NCI-H187 treated with DMSO at 0.1 percent for 48 hours (cell line): ENCODE measurements at regions not wholly inside any gene's neighbourhood (a gene's known extent, or its start where the extent isn't known, plus 50 kb on each side); places are given as distances from the start of the nearest gene placed in this dataset.

ENCODE experiments used
- DNase-seq: peaks from one replicate; lab custom pipeline; 2025; lab: John Stamatoyannopoulos, UW

- no peak for DNase-seq
Observed at GRCh38 chr11:95387325-95387724, 156.3 kb upstream of the SESN3 start.

GRCh38 chr11:95385577-95385976 is 154.6 kb upstream of the SESN3 start:
- no peak for DNase-seq

DNA sequence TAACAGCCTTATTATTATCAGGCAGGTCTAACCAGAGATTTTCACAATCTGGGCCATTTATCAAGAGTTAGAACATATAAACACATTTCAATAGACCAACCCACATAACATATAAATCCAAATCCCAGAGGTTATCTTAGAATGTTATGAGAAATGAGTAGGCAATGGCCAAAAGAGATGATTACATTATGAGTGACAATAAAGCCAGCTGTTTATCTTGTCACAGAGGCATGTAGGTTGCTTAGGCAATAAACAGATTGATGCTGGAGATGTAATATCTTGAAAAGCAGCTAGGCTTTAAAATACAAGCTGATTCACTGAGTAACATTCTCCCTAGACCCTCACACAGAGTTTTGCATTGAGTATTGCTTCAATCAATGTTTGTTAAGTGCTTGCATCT is 148.5 kb upstream of the SESN3 start:
- no peak for DNase-seq

GRCh38 chr11:95378789-95379188 is 147.8 kb upstream of the SESN3 start:
- no peak for DNase-seq

- DNase-seq = no peak
Observed at GRCh38 chr11:95378111-95378510, 147.1 kb upstream of the SESN3 start.

GRCh38 chr11:95375886-95376285 is 144.9 kb upstream of the SESN3 start:
- no peak for DNase-seq

- DNase-seq = no peak
Observed at GRCh38 chr11:95375451-95375850, 144.4 kb upstream of the SESN3 start.

- DNase-seq = no peak
Observed at GRCh38 chr11:95374105-95374504, 143.1 kb upstream of the SESN3 start.

- no peak for DNase-seq
Observed at GRCh38 chr11:95373241-95373640, 142.2 kb upstream of the SESN3 start.

DNA sequence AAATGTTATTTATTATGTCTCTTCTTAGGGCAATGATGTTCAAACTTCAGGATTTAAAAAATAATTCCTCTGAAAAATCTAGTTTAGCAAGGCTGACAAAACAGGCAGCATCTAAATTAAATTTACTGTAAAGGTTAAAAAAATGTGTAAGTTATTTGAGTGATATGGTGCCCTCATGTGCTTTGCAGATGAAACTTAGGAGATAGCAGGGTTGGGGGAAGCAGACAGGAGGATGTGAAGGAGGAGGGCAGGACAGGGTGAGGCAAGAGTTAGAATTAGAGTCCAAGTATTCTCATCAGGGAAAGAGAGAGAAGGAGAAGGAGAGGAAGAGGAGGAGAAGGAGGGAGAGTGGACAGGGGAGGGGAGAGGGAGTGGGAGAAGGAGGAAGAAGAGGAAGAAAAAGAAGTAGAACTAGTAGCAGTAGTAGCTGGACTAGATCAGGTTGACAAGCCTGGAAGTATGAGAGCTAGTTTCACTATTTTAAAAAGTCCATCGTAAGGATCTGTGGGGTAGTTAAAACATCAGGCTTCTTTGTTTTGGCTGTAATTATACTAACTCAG is 141.2 kb upstream of the SESN3 start:
- no peak for DNase-seq

DNA sequence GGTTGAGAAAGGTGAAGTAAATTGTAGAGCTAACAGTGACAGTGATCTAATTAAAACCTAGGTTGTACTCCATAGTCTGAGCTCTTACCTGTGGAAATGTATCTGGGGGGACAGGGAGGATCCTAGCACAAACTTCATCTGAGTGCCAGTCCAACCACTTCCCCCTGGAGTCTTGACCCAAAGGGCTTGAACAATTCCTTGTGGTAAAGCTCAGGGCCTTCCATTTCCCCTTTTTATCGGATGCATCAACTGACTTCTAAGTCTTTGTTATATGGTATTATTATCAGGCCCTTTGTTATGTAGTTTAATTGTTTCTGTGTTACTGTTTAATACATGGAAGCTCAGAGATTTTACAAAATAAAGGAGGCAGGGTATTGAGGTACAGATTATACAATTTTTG is 140.2 kb upstream of the SESN3 start:
- DNase-seq = no peak

GRCh38 chr11:95367726-95368125 is 136.7 kb upstream of the SESN3 start:
- DNase-seq = no peak

DNA sequence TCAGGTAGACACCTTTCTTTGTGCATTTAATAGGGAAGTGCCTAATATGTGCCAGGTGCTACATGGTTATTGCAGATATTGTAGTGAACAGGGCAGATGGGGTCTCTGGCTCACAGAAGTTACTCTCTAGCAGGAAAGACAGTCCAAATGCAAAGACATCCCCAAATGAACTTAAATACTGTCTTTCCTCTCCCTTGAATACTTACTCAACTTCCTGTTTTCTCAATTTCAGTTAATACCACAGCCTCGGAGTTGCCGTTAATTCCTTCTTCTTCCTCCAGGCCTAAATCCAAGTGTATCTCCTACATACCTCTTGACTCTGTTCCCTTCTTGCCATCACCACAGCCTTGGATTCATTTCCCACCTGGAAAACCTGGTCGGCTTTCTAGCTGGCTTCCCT is 134.3 kb upstream of the SESN3 start:
- DNase-seq = no peak

GRCh38 chr11:95364324-95365295 is 133.6 kb upstream of the SESN3 start:
- no peak for DNase-seq

DNA sequence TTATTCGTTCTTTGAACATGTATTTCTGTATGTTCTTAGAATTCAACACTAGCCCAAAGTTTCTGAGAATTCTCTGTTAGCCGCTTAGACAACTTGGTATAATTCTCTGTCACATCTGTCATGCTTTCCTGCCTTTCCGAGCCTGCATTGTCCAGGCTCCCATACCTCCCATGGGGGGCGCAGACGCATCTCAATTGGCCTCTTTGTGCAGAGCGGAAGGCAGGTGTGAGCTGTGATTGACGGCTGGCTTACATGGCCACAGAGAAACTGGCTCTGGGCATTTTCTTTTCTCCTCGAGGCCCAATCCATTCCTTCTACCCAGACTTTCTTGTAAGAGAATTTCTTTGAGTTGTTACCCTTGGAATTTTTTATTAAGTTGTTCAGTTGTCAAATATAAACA is 132.7 kb upstream of the SESN3 start:
- DNase-seq = peak; percentile 67

GRCh38 chr11:95363164-95363563 is 132.2 kb upstream of the SESN3 start:
- no peak for DNase-seq

DNA sequence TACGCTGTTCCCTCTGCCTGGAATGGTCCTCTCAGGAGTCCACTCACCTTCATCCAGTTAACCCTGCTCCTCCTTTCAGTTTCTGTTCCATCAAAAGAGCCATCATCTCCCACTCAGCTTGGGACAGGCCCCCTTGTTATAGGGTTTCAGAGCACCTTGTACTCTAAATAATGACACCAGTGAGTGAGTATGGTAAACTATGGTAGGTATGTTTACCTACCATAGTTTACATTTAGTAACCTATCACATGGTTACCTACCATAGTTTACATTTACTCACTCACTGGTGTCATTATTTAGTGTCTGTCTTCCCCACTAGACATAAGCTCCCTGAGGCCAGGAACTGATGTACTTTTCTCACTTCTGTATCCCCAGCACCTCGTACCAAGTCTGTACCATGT is 130.2 kb upstream of the SESN3 start:
- DNase-seq = no peak

DNA sequence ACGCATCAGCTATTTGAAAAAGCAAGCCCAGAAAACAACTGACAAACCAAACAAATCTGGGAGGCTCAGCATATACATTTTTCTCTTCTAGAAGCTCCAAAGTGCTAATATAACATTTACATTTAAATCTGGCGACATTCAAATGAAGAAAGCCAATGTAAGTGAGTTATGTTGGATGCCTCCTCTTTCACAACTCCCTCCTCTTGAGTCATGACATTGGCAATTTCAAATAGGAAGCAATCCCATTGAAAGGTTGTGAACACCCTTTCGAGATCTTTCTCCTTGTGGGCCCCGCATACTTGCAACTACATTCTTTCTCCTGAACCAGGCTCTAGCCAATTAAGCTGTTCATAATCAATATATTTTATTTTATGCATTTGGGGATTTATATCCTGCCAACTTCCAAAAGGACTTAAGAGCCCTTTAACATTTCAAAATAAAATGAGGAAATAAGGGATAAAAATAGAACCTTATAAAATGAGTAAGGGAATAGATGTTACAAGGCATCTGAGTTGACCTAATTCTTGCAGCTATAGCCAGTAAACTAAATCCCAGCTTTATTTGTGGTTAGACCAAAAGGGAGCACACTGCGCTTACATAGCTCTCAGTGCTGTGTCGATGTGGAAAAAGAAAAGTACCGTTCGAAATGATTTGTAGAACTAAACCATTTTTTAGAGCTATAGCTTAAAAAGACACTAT is 129.5 kb upstream of the SESN3 start:
- no peak for DNase-seq

DNA sequence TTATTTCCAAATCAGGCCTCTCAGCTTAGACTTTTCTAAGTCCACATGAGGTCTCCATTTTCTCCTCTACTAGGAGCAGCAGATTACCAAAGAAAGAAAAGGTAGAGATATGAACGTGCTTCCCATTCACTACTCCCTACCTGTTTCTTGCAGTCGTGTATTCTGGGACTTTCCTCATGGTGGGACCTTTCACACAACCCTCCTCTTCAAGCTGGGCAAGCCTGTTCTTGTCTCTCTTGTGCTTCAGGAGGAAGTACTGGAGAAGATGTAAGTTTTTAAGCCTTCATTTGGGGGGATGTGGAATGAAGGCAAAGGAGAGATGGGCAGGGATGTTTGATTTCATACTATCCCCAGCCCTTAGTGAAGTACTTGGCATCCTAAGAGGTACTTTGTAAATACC is 128.8 kb upstream of the SESN3 start:
- DNase-seq = no peak

DNA sequence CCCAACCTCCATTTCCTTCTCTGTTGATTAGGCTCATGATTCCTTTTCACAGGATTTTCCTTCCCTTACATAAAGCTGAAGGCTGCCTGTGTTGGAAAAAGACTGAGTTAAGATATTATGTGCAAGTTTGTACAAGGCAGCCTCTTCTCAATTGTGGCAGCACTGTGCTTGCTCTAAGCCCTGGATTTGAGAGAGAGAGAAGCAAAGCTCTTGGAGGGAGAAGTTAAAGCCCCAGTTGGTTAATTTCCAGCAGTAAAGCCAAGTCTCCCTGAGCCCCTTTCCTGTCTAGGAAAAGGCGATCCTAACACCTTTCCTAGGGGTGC is 128.3 kb upstream of the SESN3 start:
- no peak for DNase-seq

DNA sequence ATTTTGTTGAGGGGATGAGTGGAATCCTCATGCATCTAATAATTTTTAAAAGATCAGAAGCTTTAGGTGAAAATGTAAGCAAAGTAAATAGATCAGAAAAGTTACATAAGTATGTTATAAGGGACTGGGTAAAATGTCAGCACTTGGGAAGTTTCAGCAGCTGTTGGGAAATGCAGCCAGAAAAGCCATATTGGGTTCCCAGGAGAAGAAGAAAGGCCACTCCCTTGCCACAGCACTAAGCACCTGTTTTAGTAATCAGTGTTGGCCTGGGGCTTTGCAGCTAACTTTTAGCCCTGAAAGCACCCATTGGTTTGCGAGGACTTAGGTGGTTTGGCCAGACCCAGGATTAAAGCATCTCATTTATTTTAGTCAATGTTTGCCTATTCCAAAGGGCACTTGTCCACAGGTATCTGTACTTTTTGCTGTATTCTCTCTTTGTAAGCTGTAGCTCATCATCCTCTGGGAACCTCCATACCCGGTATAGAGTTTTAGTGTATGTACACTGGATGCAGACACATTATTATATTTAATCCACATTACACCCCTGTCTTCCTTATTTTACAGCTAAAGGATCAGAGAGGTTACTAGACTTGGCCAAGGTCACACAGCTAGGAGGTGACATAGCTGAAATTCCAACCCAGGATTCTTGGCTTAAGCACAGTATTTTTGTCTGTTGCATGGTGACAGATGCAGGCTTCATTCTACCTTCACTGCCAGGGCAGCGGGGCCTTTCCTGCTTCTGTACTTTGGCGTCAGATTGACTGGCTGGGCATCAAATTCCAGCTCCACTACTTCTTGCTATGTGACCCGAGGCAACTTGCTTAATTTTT is 127.7 kb upstream of the SESN3 start:
- no peak for DNase-seq

- DNase-seq = no peak
Observed at GRCh38 chr11:95354304-95354703, 123.3 kb upstream of the SESN3 start.
